Skeletal muscle tissue (tissue), 3 donors: ENCODE measurements at regions not wholly inside any gene's neighbourhood (a gene's known extent, or its start where the extent isn't known, plus 50 kb on each side); places are given as distances from the start of the nearest gene placed in this dataset.

Experiments used
- H3K27ac ChIP-seq: one replicate; pipeline ENCODE4 v1.7.0; 2013; ENCODE audit warnings: mild to moderate bottlenecking, low read depth, low read length, inconsistent platforms
- H3K27me3 ChIP-seq, 3 donors: one replicate each; pipeline ENCODE4 v1.7.0; 2013; ENCODE audit warnings: low read length in 3 of 3; ENCODE audit not compliant: control insufficient read depth in 3 of 3, insufficient read depth in 3 of 3
- H3K36me3 ChIP-seq, 3 donors: one replicate each; pipeline ENCODE4 v1.7.0; 2013; ENCODE audit warnings: low read length in 3 of 3; ENCODE audit not compliant: control insufficient read depth in 3 of 3, insufficient read depth in 3 of 3
- H3K4me1 ChIP-seq, 3 donors: one replicate each; pipeline ENCODE4 v1.7.0; 2013; ENCODE audit warnings: low read length in 3 of 3, mild to moderate bottlenecking in 3 of 3; ENCODE audit not compliant: control insufficient read depth in 3 of 3, insufficient read depth in 3 of 3
- H3K4me3 ChIP-seq, 3 donors: one replicate each; pipeline ENCODE4 v1.7.0; 2013; ENCODE audit warnings: low read length in 3 of 3
- H3K9ac ChIP-seq, 3 donors: one replicate each; pipeline ENCODE4 v1.7.0; 2013; ENCODE audit warnings: low read length in 3 of 3, mild to moderate bottlenecking in 3 of 3, moderate library complexity in 2 of 3, low read depth in 1 of 3
- H3K9me3 ChIP-seq, 3 donors: one replicate each; pipeline ENCODE4 v1.7.0; 2013; ENCODE audit warnings: low read length in 3 of 3; ENCODE audit not compliant: control insufficient read depth in 3 of 3
- donor health status: Osteomylitis.

DNA sequence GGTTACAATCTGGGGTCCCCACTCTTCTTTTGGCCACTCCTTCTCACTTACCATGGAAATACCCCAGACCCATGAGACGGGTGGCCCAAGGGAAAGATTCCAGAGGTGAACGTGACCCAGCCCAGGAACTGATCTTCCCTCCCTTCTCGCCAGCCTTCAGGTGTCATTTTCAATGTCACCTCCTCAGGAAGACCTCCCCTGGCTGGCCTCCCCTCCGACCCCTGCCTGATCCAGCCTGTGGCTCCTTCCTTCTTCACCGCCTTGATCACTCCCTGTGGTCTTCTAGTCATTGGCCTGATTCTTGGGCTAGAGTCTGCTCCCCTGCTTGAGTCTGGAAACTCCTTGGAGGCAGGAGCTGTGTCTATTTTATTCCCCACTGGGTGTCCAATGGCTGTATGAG lies 146.1 kb downstream of the SMAD6 start:
- H3K4me3 ChIP-seq, result no peak overlapping the region
- peaks cover 13 to 19% (median 19%) of the 10 kb centered on the region in 3 donors for H3K4me1 ChIP-seq

DNA sequence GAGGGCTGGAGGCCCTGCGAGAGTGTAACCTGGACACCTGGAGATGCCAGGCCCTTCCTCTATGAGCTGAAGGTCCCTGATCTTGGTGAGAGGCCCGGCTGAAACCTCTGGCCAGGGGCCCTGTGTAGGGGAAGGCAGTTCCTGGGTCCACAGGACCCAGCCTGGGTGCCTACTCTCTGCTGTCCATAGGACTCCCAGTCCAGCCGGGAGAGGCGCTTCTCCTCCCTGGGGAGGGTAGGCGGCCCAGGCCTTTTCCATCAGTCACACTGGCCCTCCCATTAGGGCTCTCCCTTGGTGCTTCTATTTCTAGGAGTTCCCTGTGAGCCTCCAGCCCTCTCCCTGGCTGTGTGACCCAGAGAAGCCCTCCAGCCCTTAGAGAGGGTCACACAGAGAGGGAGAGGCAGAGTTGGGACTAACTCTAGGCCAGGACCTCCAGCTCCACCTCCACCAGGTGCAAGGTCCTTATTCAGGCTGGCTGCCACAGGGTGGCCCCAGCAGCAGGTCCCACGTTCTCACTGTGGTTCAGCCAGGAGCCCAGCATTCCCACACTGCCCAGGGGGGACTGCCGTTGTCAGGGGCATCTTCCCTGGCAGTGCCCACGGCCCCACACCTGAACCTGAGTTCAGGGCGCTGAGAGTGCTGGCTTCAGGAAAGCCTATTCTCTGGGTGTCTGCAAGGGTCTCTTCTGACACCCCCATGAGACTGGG lies 146.8 kb downstream of the SMAD6 start:
- no peak overlapping the region for H3K9ac ChIP-seq
- H3K27ac ChIP-seq, result no peak overlapping the region
- H3K4me3 ChIP-seq, result no peak overlapping the region
- H3K36me3 ChIP-seq, result no peaks in the 10 kb centered on the region
- no peaks in the 10 kb centered on the region for H3K9me3 ChIP-seq
- H3K27me3 ChIP-seq, result peaks cover 0 to 2% (median 0%) of the 10 kb centered on the region in 3 donors
- H3K4me1 ChIP-seq, result peaks cover 12 to 13% (median 13%) of the 10 kb centered on the region in 3 donors

More for the DNA sequence above, 146.1 kb downstream of the SMAD6 start:
- Histone ChIP-seq H3K9me3 (no peaks in the 10 kb centered on the region), H3K27me3 (peaks cover 0 to 2% (median 0%) of the 10 kb centered on the region in 3 donors), H3K27ac (no peak overlapping the region), H3K9ac (no peak overlapping the region), H3K36me3 (no peaks in the 10 kb centered on the region)

DNA sequence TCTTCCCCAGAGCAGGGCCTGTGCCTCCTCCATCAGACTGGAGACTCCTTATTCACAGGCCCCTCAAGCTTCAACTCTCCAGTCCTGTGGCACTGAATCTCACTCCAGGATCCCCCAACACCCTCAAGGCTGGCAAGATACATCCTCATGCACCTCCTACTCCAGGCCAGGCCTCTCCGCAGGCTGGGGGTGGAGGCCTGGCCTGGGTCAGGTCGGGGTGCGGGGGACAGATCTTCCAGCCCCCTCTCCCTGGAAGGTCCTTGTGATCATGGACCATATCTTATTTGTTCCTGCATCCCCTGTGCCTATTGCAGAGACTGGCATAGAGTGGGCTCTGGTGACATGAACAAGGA lies 147.3 kb downstream of the SMAD6 start:
- Histone ChIP-seq H3K4me1 (peaks cover 12 to 13% (median 13%) of the 10 kb centered on the region in 3 donors), H3K27ac (no peak overlapping the region), H3K9ac (no peak overlapping the region), H3K36me3 (no peaks in the 10 kb centered on the region), H3K27me3 (peaks cover 0 to 2% (median 0%) of the 10 kb centered on the region in 3 donors), H3K9me3 (no peaks in the 10 kb centered on the region), H3K4me3 (no peak overlapping the region)

DNA sequence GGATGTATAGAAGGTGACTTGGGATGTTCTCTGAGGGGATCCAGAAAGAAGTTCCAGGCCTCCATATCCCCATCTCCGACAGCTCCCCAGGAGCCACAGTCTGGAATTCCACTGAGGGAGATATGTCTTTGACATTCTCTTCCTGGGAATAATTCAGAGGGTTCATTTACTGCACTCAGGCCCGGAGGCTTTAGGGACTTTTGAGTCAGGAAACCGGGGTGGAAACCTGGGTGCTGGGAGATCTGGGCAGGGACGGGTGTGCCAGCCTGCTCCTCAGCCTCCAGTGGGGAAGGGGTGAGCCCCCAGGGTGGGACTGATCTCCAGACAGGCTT lies 147.7 kb downstream of the SMAD6 start:
- no peak overlapping the region for H3K27ac ChIP-seq
- peaks cover 12 to 13% (median 13%) of the 10 kb centered on the region in 3 donors for H3K4me1 ChIP-seq
- peaks cover 0 to 2% (median 0%) of the 10 kb centered on the region in 3 donors for H3K27me3 ChIP-seq
- H3K9ac ChIP-seq, result peak overlapping the region in 1 of 3 donors; percentile 25
- H3K4me3 ChIP-seq, result no peak overlapping the region
- no peaks in the 10 kb centered on the region for H3K9me3 ChIP-seq
- H3K36me3 ChIP-seq, result no peaks in the 10 kb centered on the region

DNA sequence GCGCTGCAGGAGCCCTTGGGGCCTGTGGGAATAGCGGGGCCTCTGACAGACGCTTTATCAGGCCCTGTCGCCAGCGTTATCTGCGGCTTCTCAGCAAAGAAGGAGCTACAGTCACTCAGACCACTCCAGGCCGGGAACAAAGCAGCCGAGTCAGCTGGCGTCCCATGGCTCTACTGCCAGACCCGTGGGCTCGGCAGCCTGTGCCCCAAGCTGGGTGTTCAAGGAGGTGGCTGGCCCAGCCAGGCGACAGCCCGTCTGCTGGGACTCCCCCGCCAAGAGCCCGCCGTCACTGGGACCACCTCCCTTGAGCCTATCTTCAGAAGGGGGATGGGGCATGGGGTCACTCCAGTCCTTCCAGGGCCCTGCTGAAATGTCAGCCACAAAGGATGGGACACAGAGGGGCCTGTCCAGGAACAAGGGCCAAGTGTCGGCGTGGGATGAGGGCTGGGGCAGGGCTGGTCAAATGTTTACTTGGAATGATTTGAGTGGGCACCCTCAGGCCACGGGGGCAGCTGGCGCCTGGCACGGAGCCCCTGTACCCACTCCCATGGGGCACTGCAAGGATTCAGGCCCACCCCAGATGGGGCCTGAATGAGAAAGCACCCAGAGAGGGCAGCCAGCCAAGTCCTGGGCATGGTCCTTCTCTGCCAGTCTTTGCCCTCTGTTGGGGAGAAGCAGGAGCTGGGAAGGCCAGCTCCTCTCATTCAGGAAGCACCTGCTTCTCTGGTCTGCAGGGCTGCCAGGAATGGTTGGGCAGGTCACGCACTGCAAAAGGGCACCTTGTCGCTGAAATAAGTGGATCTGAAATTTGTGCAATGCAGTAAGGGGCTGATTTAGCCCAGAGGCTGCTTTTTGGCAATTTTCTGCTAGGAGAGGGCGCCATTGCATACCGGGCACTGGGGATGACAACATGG lies 148.3 kb downstream of the SMAD6 start:
- Histone ChIP-seq H3K36me3 (no peaks in the 10 kb centered on the region), H3K27ac (no peak overlapping the region), H3K4me3 (no peak overlapping the region), H3K27me3 (peaks cover 0 to 2% (median 0%) of the 10 kb centered on the region in 3 donors), H3K9me3 (no peaks in the 10 kb centered on the region), H3K4me1 (peaks cover 12 to 13% (median 13%) of the 10 kb centered on the region in 3 donors), H3K9ac (peak overlapping the region in 1 of 3 donors; percentile 25)

DNA sequence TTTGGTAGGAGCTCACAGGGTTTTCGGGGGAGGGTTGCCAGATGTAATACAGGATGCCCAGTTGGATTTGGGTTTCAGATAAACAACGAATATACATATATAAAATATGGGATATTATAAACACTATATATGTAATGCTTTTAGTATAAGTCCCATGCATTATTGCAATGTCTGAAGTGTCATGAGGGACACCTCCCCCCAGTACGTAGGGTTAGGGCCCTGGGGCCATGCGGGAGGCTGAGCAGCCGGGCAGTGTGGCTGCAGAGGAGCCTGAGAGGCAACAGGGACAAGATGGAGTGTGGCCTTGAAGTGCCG lies 148.9 kb downstream of the SMAD6 start:
- Histone ChIP-seq H3K9me3 (no peaks in the 10 kb centered on the region), H3K4me3 (peak overlapping the region in 2 of 3 donors; percentile 43 to 45), H3K36me3 (no peaks in the 10 kb centered on the region), H3K9ac (no peak overlapping the region), H3K27ac (no peak overlapping the region), H3K4me1 (peaks cover 12 to 13% (median 13%) of the 10 kb centered on the region in 3 donors), H3K27me3 (peaks cover 0 to 2% (median 0%) of the 10 kb centered on the region in 3 donors)

DNA sequence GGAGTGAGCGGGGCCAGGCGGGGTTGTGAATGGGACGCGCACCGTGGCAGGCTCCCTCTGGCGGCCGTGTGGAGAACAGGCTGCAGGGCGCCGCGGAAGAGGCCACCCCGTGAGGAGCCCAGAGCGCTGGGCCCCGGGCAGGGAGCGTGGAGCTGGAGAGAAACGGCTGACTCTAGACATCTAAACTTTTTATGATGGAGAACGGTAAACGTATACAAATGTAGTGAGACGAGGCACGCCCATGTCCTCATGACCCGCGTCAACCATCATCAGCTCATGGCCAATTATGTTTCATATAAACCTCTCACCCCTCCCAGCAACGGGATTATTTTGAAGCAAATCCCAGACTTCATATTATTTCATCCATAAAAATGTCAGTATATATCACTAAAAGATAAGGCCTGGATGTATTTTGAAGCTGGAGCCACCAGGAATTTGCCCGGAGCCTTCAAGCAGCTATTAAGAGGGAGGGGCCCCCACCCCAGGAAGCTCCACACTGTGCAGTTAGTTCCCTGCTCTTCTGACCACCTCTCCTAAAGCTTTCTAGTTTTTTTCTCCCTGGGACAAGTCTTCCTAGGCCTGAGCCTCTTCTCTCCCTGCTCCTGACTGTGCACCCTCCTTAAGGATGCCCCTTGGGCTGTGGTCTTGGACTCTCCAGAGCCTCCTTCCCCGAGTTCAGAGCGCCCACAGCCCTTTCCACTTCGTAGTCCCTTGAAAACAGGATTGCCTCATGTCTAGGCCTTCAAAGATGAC lies 149.5 kb downstream of the SMAD6 start:
- H3K9me3 ChIP-seq, result no peaks in the 10 kb centered on the region
- H3K9ac ChIP-seq, result peak overlapping the region in 1 of 3 donors; percentile 45
- no peaks in the 10 kb centered on the region for H3K36me3 ChIP-seq
- H3K27ac ChIP-seq, result peak overlapping the region; percentile 23
- peak overlapping the region in 1 of 3 donors; percentile 45 for H3K4me3 ChIP-seq
- peaks cover 12 to 13% (median 13%) of the 10 kb centered on the region in 3 donors for H3K4me1 ChIP-seq
- H3K27me3 ChIP-seq, result peaks cover 0 to 2% (median 0%) of the 10 kb centered on the region in 3 donors

DNA sequence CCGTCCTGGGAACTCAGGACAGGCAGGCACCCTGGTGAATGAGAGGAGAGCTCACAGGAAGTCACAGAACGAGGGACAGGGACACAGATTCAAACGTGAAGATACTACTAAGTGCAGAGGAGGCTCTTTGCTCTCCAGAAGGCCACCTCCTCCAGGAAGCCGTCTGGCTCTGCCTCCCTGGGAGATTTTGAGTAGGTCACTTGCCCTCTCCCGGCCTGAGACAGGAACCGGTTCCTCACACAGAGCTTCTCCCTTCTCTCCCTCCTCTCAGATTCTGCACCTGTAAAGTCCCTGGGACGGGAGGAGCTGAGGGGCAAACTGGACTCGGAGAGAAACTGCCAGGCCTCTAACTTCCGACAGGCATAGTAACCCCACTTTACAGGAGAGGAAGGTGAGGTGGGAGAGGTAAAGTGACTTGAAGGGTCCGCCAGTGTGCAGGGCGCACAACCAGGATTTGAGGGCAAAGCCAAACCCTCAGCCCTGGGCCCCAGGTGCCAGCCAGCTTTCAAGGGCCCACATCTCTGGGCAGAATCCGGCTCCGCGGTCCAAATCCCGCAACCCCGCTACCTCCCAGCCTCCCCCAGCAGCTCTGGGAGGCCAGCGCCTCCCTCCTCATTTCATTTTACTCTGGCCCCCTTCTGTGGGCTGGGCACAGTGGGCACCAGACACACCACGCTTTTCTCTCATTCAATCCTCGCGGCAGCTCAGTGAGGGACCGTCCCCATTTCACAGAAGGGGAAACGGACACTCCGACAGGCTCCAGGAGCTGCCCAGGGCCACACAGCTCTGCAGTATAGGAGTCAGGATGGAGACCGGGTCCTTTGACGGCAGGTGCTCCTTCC lies 150.2 kb downstream of the SMAD6 start:
- peak overlapping the region; percentile 23 for H3K27ac ChIP-seq
- H3K9ac ChIP-seq, result no peak overlapping the region
- peaks cover 0 to 2% (median 0%) of the 10 kb centered on the region in 3 donors for H3K27me3 ChIP-seq
- no peaks in the 10 kb centered on the region for H3K36me3 ChIP-seq
- no peaks in the 10 kb centered on the region for H3K9me3 ChIP-seq
- peaks cover 12 to 13% (median 13%) of the 10 kb centered on the region in 3 donors for H3K4me1 ChIP-seq
- no peak overlapping the region for H3K4me3 ChIP-seq
